Tibial nerve (tissue), 4 donors: ENCODE measurements at regions not wholly inside any gene's neighbourhood (a gene's known extent, or its start where the extent isn't known, plus 50 kb on each side); places are given as distances from the start of the nearest gene placed in this dataset.

ENCODE experiments used
- EP300 ChIP-seq, 2 donors: sonication (generic); formaldehyde crosslinking; IDR thresholded peaks; one replicate each; pipeline ENCODE4 v1.6.1; 2017; ENCODE audit warnings: antibody characterized with exemption in 2 of 2, mild to moderate bottlenecking in 1 of 2
- POLR2A ChIP-seq, 2 donors: fragments of 450-650 bp; IDR thresholded peaks; one replicate each; pipeline ENCODE4 v1.6.1; 2017; ENCODE audit warnings: antibody characterized with exemption in 2 of 2, mild to moderate bottlenecking in 2 of 2, moderate library complexity in 2 of 2
- TF ChIP-seq, protein P1 (sequence below), 5 experiments: fragments of 200-600 bp in 3 of 5; fragments of 450-650 bp in 2 of 5; sonication (generic) in 3 of 5; IDR thresholded peaks; one replicate each; pipeline ENCODE4 v1.5.1; 2016 to 2019; ENCODE audit warnings: antibody characterized with exemption in 5 of 5, mild to moderate bottlenecking in 3 of 5, moderate library complexity in 2 of 5

DNA sequence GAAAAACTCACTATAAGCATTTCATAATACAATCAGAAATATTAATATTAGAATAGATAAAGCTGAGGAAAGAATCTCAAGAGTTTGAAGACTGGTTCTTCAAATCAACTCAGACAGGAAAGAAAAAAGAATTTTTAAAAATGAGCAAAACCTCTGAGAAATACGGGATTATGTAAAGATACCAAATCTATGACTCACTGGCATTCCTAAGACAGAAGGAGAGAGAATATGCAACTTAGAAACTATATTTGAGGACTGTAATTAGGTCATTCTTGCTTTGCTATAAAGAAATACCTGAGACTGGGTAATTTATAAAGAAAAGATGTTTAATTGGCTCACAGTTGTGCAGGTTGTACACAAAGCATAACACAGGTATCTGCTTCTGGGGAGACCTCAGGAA is 665.1 kb downstream of the RNF144B start:
- TF ChIP-seq, protein P1, sequence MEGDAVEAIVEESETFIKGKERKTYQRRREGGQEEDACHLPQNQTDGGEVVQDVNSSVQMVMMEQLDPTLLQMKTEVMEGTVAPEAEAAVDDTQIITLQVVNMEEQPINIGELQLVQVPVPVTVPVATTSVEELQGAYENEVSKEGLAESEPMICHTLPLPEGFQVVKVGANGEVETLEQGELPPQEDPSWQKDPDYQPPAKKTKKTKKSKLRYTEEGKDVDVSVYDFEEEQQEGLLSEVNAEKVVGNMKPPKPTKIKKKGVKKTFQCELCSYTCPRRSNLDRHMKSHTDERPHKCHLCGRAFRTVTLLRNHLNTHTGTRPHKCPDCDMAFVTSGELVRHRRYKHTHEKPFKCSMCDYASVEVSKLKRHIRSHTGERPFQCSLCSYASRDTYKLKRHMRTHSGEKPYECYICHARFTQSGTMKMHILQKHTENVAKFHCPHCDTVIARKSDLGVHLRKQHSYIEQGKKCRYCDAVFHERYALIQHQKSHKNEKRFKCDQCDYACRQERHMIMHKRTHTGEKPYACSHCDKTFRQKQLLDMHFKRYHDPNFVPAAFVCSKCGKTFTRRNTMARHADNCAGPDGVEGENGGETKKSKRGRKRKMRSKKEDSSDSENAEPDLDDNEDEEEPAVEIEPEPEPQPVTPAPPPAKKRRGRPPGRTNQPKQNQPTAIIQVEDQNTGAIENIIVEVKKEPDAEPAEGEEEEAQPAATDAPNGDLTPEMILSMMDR (IDR thresholded peaks at IDR 0.05), result no peak
- TF ChIP-seq POLR2A (IDR thresholded peaks at IDR 0.05) (no peak), EP300 (IDR thresholded peaks at IDR 0.05) (no peak)
